ENCODE measurements at regions not wholly inside any gene's neighbourhood (a gene's known extent, or its start where the extent isn't known, plus 50 kb on each side); places are given as distances from the start of the nearest gene placed in this dataset.
"Not testable (repeated sequence)": the region's sequence is repeated elsewhere in the genome, so short reads cannot be mapped to it uniquely, and the experiment has no call there.

DNA sequence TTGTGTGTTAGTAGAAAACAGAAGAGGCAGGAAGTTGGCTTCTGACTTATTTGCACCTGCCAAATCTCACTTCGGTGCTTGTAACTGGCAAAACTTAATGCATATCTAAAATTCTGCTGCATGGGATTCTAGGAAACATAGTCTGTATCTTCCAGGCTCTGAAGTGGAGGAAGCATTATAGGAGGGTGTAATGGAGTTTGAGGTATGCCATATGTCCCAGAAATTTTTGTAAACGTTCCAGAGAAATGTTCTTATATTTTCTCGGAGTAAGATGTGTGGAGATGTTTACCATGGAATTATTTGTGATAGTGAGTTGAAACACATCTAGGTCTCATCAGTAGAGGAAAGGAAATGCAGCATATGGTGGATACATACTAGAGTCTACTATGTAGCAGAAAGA lies 1329.0 kb upstream of the NUDT12 start:
- no peak for DNase-seq

DNA sequence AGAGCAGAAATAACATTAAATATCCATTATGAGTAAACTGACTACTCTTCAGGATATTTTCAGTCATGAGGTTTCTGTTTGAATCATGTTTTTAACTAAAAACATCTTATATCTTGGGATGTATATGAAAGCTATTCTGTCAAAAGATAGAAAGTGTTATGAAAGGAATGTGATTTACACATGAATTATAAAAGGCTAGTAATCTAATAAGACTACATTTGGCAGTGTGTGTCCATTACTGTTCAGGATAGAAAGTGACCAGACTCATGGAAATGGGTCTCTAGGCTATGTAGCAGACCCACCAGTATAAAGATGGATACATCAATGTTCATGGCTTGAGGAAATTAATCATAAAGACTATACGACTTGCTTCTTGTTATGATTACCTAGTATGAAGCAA lies 1328.2 kb upstream of the NUDT12 start:
- DNase-seq = no peak

DNA sequence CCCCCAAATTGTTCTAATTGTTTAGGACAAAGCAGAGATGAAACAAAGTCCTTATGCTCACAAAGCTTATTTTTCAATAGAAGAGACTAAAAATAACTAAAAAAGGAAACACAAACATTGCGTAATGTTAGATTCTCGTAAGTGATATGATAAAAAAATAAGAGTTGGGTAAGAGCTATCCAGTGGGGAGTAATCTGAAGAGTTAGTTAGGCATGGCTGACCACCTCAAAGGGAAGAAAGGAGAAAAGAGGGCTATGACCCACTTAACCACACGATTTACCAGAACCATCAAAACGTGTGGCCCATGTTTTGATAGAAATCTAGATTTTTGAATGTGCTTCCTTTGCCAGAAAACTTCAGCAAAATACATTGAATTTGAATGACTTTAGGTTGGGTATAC lies 1296.8 kb upstream of the NUDT12 start:
- DNase-seq = no peak

DNA sequence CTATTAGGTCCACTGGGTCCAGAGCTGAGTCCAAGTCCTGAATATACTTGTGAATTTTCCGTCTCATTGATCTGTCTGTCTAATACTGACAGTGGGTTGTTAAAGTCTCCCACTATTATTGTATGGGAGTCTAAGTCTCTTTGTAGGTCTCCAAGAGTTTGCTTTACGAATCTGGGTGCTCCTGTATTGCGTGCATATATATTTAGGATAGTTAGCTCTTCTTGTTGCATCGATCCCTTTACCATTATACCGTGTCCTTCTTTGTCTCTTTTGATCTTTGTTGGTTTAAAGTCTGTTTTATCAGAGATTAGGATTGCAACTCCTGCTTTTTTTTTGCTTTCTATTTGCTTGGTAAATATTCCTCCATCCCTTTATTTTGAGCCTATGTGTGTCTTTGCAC lies 1289.5 kb upstream of the NUDT12 start:
- DNase-seq = not testable (repeated sequence)

DNA sequence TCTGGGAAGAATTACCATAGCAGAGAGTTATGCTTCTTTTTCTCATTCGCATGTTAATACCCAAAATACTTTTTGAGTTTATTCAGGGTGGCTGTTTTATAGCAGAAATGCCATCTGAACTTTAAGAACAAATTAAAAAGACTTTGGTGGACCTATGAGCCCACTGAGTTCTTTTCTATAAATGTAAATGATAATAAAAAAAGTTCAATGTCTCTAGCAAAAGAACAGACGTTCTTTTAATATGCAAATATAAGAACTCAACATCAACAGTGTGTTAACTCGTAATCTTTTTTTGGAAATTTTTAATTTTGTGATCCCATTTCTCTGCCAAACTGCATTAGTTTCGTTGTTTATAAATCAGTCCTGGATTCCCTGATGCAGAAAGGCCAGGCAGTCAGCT lies 1283.0 kb upstream of the NUDT12 start:
- no peak for DNase-seq

DNA sequence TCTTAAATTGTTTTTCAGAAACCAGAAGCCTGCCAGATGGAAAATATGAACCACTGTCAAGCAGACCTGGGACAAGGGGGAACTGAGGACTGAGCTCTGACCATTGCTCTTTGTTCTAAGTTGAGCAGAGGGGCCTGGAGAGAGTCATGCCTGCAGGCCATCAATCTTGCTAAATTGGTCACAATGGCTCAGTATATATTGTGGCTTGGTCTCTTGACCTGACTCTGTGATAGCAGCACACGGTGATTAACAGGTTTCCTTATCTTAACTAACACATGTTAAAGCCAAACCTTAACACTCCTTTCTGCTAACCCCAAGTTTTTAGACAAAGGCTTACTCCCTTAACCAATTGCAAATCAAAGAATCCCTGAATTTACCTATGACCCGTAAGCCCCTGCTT lies 1281.2 kb upstream of the NUDT12 start:
- DNase-seq = no peak

DNA sequence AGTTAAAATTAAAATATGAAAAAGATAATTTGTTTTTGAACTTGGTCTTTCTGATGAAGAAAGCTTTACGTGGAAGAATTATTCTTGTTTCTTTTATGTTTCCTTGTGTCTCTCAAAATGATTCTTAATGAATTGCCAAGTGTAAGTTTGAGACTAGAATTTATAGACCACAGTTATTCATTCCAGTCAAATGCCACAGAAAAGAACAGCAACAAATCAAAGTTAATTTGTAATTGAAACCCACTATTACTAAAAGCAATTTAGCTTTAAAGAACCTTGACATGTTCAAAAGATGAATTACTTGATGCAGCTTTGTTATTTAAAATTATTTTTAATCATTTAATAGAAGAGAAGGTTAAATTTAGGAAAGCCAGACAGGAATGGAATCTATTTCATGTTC lies 1277.7 kb upstream of the NUDT12 start:
- DNase-seq = no peak

DNA sequence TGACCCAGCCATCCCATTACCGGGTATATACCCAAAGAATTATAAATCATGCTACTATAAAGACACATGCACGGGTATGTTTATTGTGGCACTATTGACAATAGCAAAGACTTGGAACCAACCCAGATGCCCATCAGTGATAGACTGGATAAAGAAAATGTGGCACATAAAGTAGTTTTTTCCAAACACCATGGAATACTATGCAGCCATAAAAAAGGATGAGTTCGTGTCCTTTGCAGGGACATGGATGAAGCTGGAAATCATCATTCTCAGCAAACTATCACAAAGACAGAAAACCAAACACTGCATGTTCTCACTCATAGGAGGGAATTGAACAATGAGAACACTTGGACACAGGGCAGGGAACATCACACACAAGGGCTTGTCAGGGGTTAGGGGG lies 1268.9 kb upstream of the NUDT12 start:
- DNase-seq = not testable (repeated sequence)

DNA sequence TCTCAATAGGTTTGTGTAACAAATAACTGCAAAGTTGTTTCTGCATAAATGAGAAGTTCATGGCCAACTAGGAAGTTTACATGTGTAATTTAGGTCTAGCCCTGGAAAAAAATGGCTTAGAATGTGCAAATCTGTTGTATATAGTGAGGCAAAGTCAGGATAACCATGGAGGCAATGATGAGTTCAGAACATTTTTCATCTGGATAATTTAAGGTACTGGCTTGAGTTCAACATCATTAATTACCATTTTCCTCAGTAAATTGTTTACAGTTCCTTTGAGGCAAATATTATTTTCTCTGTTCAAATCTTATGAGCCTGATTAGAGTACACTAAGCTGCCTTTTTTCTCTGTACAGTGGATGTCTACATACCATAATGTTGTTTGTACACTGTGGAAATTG lies 1259.0 kb upstream of the NUDT12 start:
- no peak for DNase-seq

DNA sequence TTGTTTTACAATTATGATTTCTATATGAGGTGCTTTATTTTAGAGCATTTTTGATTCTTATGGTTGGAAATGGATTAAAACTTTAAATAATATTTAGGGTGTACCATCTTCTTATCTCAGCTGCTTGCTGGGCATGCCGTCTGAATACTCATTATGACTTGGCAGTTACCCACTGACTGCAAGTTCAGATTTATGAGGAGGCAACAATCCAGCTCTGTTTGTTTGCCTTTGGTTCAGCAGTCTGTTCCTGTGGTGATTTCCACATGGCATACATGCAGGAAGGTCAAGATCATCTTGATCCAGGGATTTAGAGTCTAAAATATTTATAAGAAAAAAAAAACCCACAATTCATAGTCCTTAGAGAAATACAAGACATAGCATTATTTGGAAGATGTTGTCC lies 1254.5 kb upstream of the NUDT12 start:
- no peak for DNase-seq

DNA sequence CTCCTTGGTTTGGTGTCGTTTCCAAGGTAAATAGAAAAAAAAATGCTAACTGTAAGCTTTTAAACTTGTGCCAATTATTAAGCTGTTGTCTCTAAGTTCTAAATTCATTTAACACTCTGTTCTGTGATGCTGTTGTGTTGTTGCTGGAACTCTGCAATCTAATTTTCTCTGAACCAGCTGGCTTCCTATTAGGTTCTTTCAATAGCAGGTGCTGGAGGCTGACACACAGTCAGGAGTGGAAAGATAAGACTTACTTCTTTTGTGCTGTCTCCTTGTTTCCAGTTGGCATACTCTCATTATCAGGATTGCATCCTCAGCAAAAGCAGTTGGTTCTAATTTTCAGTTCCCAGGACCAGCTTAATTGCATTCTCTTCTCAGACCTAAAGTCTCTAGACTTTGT lies 1252.6 kb upstream of the NUDT12 start:
- no peak for DNase-seq

DNA sequence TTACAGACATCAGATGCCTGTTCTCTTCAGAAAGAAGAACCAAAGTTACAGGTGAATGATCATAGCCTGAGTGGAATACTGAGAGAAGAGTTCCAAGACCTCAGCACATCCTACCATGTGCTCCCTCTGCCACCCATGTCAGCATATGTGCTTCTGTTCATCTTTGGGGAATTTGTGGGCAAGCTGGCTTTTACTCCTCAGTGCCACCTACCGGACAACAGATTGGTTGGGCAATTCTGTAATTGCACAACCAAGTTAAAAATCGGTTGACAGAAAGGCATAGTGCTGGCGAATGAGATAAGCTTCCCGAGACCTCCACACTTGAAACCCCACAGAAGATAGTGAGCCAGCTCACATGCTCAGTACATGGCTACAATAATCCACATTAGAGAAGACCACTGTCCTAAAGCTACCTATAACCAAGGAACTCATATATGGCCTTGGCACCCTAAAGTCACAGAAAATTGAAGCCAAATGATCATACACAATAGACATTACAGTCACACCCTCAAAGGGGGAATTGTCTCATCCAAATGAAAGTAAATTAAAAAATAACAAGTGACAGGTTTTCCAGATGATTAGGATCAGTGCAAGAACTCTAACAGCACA lies 1238.0 kb upstream of the NUDT12 start:
- no peak for DNase-seq

DNA sequence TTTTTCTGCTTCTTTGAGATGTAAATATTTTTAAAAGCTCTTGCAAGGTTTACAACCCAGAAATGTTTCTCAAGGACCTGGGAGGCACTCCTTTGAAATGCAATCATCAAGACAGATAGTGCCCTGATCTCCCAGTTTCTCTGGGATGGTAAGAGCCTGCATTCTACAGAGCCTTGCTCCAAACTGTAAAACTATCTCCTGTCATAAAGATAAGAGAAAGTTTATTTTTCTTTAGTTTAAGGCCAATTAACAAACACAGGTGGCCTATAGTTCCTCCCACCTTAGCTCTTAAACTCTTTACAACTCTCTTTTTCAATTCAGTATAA lies 1231.1 kb upstream of the NUDT12 start:
- no peak for DNase-seq

DNA sequence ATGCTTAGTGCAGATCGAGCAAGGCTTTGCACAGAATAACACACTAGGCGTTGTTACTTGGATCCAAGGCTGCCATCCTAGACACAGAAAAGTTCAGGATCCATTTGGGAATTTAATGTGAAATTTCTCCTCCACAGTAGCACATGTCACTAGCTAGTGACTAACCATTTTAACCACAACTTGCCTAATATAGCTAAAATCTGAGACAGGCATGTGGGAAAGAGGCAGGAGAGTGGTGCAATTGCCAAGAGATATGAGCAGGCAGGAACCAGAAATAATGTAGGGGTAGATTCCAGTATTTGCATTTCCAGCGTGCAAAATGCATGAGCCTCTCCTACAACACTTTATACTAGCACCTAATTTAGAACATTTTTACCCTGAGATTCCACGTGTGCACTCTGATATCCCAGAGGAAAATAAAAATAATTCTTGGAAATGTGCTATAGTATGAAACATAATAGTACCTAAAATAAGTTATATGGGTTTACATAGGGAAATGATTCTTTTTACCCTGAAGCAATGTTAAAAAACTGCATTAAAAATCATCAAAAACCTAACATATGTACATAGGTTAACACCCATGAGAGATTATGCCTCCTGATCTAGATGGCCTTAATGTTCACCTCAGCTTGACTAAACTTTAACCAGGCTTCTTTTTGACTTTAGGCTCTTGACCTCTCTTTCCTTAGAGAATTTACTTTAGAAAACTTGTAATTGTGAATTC lies 1230.6 kb upstream of the NUDT12 start:
- no peak for DNase-seq

DNA sequence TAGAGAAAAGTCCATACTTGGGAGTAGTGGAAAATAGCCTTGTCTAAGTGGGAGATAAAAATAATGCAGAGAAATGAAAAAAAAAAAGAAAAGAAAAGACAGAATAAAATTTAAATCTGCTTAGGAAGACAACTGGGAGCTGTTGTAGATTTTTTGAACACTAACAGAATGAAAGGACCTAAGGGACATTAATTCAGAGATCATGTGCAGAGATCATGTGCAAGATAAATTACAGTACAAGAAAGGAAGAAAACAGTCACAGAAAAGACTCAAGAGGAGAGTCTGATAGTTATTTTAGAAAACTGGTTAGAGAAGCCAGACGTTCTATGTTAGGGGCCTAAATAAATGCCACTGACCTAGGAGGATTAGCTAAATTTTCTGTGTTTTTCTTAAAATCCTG lies 1226.8 kb upstream of the NUDT12 start:
- DNase-seq = no peak

DNA sequence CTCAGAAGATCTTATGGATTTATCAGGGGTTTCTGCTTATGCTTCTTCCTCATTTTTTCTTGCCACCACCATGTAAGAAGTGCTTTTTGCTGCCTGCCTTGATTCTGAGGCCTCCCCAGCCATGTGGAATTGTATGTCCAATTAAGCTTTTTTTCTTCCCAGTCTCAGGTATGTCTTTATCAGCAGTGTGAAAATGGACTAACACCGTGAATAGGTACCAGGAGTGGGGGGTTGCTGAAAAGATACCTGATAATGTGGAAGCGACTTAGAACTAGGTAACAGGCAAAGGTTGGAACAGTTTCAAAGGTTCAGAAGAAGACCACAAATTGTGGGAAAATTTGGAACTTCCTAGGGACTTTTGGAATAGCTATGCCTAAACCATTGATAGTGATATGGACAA lies 1222.5 kb upstream of the NUDT12 start:
- no peak for DNase-seq

DNA sequence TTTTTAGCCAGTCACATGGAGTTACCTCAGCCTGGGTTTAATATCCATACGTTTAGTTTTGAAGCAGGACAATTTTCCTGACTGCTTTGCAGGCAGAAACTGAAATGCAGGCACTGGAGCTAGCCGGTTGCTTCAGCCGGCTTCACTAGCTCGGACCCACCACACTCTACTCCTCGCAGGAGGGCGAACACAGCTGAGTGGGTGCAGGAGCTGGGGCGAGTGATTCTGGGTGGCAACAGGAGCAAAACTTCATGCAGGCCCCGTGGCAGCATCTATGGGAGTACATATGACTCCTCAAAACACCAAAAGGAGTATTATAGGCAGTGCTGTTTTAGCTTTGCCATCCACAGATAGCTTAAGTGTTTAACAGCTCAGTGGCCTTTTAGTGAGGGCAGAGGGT lies 1211.8 kb upstream of the NUDT12 start:
- DNase-seq = no peak

DNA sequence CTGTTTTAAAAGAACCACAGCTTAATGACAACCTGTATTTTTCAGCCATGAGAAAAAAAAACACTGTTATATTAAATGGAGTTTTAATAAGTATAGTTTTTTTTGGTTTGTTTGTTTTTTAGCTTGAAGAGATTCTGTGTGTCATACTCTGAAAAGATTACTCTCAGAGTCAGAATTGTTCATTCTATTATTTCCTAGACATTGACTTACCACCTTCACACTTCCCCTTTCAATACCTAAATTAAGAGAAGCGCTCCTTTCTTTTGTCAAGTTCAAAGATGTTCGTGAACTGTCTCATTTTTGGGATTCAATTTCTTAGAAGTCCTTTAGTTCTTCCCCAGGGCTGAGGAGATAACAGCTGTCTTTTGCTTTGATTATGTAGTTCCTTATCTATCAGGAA lies 1201.6 kb upstream of the NUDT12 start:
- DNase-seq = no peak

DNA sequence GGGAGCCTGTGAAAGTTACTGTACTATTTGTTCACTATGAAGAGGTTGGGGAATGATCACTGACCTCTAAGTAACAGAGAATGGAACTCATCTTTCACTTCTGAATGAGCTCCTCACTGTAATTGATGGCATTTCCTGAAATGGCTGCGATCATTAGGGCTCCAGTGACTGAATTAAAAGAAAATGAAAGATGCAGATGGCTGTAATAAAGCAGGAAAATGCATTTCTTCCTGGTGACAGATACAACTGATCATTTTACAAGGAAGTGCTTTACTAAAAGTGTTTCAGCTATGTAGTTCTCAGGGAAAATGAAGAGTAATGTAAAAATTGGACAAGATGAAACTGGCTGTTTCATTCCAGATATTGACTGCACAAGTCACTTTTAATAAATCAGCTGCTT lies 1200.6 kb upstream of the NUDT12 start:
- DNase-seq = no peak

DNA sequence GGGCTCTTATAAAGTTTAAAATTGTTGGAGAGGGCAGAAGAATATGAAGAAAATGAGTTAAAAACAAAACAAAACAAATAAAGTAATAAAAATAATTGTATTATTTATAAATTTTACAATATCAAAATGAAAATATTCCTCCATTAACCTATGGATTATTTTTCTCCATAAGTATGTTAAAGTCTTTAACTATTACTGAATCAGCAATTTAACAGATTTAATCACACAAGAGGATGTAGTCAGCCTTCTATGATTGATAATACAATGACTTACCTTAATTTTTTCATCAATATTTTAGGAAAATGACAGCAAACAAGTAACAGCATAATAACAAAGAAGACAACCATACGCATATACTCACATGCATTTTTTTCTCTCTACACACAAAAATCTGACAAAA lies 1195.3 kb upstream of the NUDT12 start:
- no peak for DNase-seq

DNA sequence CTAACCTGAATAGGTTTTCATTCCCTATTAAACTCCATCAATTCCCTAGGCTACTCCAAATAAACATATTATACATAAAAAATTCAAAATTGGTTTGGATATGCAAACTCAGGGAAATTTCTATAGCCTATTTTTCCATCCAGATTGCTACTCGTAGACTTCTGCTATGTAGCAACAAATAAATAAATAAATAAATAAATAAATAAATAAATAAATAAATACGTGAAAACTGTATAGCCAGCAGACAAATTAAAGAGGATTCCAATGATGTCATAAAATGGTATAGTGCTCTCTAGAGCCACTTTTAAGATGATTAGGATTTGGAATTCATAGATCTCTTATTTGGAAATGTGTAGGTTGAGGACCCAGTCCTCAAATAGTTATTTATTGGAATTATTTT lies 1193.2 kb upstream of the NUDT12 start:
- DNase-seq = no peak

DNA sequence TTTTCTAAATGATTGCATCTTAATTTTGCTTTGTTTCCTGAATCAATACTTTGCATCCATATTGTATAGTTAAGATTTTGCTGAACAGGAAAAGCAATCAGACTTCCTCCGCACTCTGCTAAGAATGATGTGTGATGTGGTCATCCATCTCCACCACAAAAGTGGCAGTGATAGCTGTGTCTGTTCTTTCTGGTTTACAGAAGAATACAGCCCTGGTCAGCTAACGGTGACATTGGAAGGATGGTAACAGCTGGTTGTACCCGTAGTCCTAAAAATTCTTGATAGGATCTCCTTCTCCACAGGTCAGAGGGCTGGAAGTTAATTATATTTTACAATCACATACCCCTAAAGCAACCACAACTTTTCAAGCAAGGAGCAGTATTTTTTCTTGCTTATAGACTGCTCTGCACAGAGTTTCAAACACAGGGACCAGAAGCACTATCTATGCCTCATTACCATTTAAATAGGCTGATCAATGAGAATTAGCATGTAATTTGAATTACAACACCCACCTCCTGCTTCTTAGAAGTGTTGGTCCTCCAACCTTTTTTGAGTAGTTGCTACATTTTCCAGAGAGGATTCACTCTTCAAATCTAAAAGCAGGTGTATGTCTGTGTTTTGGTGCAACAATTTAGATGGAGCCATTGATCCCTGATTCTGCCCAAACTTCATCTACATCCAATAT lies 1191.9 kb upstream of the NUDT12 start:
- DNase-seq = no peak

DNA sequence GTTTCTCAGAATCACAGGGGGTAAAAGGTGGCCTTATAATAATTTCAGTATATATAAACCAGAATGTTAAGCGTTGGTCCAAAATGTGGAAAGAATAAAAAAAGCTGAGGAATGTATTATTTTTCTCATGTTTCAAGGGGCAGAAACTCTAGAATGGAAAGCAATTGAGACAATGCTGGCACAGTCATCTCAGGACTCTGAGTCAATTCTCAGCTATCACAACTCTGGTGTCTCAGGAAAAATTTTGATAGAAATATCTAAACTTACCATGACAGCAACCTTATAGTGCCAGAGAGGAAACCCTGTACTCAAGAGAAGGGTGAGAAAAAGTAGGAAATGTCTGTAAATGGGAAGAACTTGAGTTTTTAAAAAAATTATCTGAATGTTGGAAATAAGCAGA lies 1189.4 kb upstream of the NUDT12 start:
- no peak for DNase-seq

DNA sequence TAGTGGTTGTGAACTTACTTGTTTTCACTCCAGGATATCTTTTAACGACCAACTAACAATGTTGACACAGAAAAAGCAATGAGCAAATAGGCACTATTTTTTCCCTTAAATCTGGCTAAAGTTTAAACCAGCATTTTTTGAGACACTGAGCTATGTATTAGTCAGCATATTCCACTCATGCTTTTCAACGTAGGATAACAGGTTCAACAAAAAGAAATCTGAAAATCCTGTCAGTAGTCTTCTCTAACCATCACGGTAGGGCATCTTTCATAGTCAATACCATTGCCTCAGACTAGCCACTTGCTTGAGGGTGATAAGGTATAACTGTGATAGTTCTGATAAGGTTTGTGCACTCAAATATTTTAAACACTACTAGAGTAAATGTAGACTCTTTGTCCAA lies 1177.3 kb upstream of the NUDT12 start:
- no peak for DNase-seq

DNA sequence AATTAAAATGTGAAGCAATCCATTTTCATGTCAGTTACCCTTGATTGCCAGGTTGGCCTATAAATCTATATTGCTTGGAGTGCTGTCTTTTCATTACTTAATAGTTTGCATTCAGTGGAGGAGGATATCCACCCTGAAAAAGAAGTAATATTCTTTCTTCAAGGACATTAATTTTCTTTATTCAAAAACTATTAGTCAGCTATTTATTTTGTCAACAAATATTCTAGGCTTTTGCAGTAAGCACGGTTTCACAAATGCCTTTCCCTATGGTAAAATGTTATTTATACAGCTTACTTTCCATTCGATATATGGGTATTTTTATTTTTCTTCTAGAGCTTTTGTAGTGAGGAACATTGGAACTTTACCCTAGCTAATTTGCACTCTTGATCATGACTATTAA lies 1176.9 kb upstream of the NUDT12 start:
- DNase-seq = no peak

Measured in DMS79 treated with DMSO at 0.1 percent for 48 hours (cell line).